Gastrocnemius medialis (tissue), 4 donors: ENCODE measurements at regions not wholly inside any gene's neighbourhood (a gene's known extent, or its start where the extent isn't known, plus 50 kb on each side); places are given as distances from the start of the nearest gene placed in this dataset.

Experiments
- ATAC-seq, 2 donors: fragments of 150-250 bp; one replicate each; pipeline ENCODE4 v1.9.1; 2016
- DNase-seq, 2 donors: peaks; one replicate each; pipeline ENCODE4 v3.0.0-alpha.2; 2019
- H3K27ac ChIP-seq, 4 donors: fragments of 200-600 bp; sonication (generic); 1 replicate in 1 of 4; 2 replicates in 3 of 4; pipeline ENCODE4 v1.5.1; 2016 to 2018; ENCODE audit warnings: mild to moderate bottlenecking in 2 of 4, moderate library complexity in 1 of 4
- H3K27me3 ChIP-seq, 3 donors: fragments of 200-600 bp; sonication (generic) in 2 of 3; 1 replicate in 1 of 3; 2 replicates in 2 of 3; pipeline versions ENCODE4 v1.5.1 to v1.6.0; 2016 to 2019; ENCODE audit warnings: mild to moderate bottlenecking in 1 of 3, moderate library complexity in 1 of 3
- H3K36me3 ChIP-seq, 2 donors: fragments of 200-600 bp; sonication (generic) in 1 of 2; one replicate each; pipeline ENCODE4 v1.5.1; 2017 to 2018
- H3K4me1 ChIP-seq, 2 donors: fragments of 200-600 bp; sonication (generic) in 1 of 2; one replicate each; pipeline ENCODE4 v1.5.1; 2016 to 2017; ENCODE audit warnings: mild to moderate bottlenecking in 2 of 2
- H3K4me3 ChIP-seq, 4 donors: fragments of 200-600 bp; sonication (generic) in 3 of 4; 1 replicate in 1 of 4; 2 replicates in 3 of 4; pipeline ENCODE4 v1.5.1; 2016 to 2019; ENCODE audit warnings: mild to moderate bottlenecking in 2 of 4
- H3K9me3 ChIP-seq, 3 donors: fragments of 200-600 bp; sonication (generic) in 2 of 3; 1 replicate in 1 of 3; 2 replicates in 2 of 3; pipeline ENCODE4 v1.5.1; 2016 to 2019
- CTCF ChIP-seq, 5 experiments: fragments of 450-650 bp in 3 of 5; fragments of 200-600 bp in 2 of 5; sonication (generic) in 2 of 5; IDR thresholded peaks in 4 of 5; conservative IDR thresholded peaks in 1 of 5; 1 replicate in 4 of 5; 2 replicates in 1 of 5; pipeline ENCODE4 v1.5.1; 2016 to 2019; ENCODE audit warnings: antibody characterized with exemption in 5 of 5, mild to moderate bottlenecking in 3 of 5, moderate library complexity in 3 of 5
- POLR2A ChIP-seq, 2 donors: fragments of 450-650 bp; IDR thresholded peaks; one replicate each; pipeline ENCODE4 v1.6.1; 2017; ENCODE audit warnings: antibody characterized with exemption in 2 of 2, mild to moderate bottlenecking in 2 of 2, moderate library complexity in 2 of 2
- in situ Hi-C, 4 donors: fragments of 200-750 bp; cut with MboI; loops; one replicate each; pipeline versions ENCODE4 v1.15.0 to v1.8.0; 2017; ENCODE audit warnings: low sequenced_read_pairs in 4 of 4
- intact Hi-C: fragments of 100-400 bp; cut with DNase I; formaldehyde crosslinking; loops from one replicate; pipeline ENCODE4 v1.15.1; 2023; ENCODE audit warnings: low total_unique reads

DNA sequence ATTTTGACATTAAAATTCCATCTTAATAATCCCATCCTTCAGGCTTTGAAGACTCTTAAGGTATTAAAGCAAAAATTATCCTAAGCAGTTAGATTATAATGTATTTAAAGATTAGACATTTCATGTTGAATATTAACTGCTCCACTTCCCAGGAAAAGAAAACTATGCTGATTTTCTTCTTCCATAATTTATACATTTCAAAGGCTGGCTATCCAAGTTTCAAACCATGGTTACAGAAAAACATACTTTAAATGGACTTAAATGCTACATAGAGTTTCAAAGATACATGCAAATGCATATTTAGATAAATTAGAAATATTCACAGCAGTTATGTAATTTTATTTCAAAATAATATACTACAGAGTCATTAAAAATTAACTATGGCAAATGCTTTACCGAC is 1505.6 kb upstream of the ZEB2 start:
- no peaks in the 10 kb centered on the region for H3K4me1 ChIP-seq
- no peak for TF ChIP-seq CTCF (IDR thresholded peaks at IDR 0.05 in 4 of 5, conservative IDR thresholded peaks at IDR 0.05 in 1 of 5)
- no peak for TF ChIP-seq POLR2A (IDR thresholded peaks at IDR 0.05)
- no peaks in the 10 kb centered on the region for H3K9me3 ChIP-seq
- ATAC-seq = no peak
- in situ Hi-C loops (no loop called here), intact Hi-C loops (no loop called here)
- H3K4me3 ChIP-seq = no peak overlapping the region
- DNase-seq = no peak
- no peaks in the 10 kb centered on the region for H3K27me3 ChIP-seq
- H3K27ac ChIP-seq = no peak overlapping the region
- no peaks in the 10 kb centered on the region for H3K36me3 ChIP-seq

DNA sequence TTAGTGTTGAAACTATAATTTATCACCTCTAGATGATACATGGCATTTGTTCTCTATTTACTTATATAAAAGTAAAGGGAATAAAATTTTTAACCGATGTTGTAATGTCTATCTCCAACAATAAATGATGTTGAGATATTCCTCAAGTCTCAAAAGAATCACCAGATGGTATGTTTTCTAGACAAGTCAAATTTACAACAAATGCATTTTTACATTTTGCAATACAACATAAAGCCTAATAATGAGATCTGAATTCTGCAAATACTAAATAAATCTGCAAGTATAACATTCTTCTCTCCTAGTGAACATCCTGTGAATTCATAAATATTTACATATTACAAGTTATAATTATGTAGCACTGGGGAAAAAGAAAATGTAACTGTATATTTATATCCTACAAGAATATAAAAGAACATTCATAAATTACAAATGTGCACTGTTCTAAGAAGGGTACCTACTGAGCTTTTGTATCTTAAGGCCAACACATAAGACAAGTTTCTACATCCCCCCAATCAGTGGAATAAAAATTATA is 1504.4 kb upstream of the ZEB2 start:
- Histone ChIP-seq H3K36me3 (no peaks in the 10 kb centered on the region), H3K9me3 (no peaks in the 10 kb centered on the region), H3K27me3 (no peaks in the 10 kb centered on the region), H3K4me3 (no peak overlapping the region), H3K27ac (no peak overlapping the region), H3K4me1 (no peaks in the 10 kb centered on the region)
- TF ChIP-seq POLR2A (IDR thresholded peaks at IDR 0.05) = no peak
- no peak for TF ChIP-seq CTCF (IDR thresholded peaks at IDR 0.05 in 4 of 5, conservative IDR thresholded peaks at IDR 0.05 in 1 of 5)
- no peak for DNase-seq
- in situ Hi-C loops (no loop called here), intact Hi-C loops (no loop called here)
- ATAC-seq = no peak

GRCh38 chr2:146004462-146004861 is 1484.5 kb upstream of the ZEB2 start:
- Histone ChIP-seq H3K9me3 (no peaks in the 10 kb centered on the region), H3K27me3 (no peaks in the 10 kb centered on the region), H3K36me3 (no peaks in the 10 kb centered on the region), H3K27ac (no peak overlapping the region), H3K4me3 (no peak overlapping the region), H3K4me1 (no peaks in the 10 kb centered on the region)
- intact Hi-C loops (no loop called here), in situ Hi-C loops (no loop called here)
- ATAC-seq (no peak), DNase-seq (no peak)
- no peak for TF ChIP-seq CTCF (IDR thresholded peaks at IDR 0.05 in 4 of 5, conservative IDR thresholded peaks at IDR 0.05 in 1 of 5)
- no peak for TF ChIP-seq POLR2A (IDR thresholded peaks at IDR 0.05)

DNA sequence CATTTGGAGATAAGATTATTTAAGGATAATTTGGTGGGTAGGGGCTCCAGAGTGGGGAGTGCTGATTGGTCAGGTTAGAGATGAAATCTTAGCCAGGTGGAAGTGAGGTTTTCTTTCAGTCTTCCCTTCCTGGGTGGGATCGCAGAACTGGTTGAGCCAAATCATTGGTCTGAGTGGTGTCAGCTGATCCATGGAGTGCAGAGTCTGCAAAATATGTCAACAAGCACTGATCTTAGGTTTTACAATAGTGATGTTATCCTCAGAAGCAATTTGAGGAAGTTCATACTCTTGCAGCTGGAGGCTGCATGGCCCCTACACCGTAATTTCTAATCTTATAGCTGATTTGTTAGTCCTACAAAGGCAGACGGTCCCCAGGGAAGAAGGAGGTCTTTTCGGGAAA is 1483.4 kb upstream of the ZEB2 start:
- in situ Hi-C loops = no loop called here
- H3K4me3 ChIP-seq = no peak overlapping the region

More for the DNA sequence above, 1483.4 kb upstream of the ZEB2 start:
- no peaks in the 10 kb centered on the region for H3K9me3 ChIP-seq
- ATAC-seq (no peak), DNase-seq (no peak)
- intact Hi-C loops = no loop called here
- no peak for TF ChIP-seq CTCF (IDR thresholded peaks at IDR 0.05 in 4 of 5, conservative IDR thresholded peaks at IDR 0.05 in 1 of 5)
- TF ChIP-seq POLR2A (IDR thresholded peaks at IDR 0.05) = no peak
- no peaks in the 10 kb centered on the region for H3K4me1 ChIP-seq
- no peaks in the 10 kb centered on the region for H3K27me3 ChIP-seq
- no peak overlapping the region for H3K27ac ChIP-seq
- no peaks in the 10 kb centered on the region for H3K36me3 ChIP-seq
